NT2/D1 (cell line): ENCODE measurements at regions not wholly inside any gene's neighbourhood (a gene's known extent, or its start where the extent isn't known, plus 50 kb on each side); places are given as distances from the start of the nearest gene placed in this dataset.

Experiments
- DNase-seq: peaks from one replicate; pipeline ENCODE4 v3.0.0-alpha.2; 2011; ENCODE audit warnings: low read depth, low spot score
- H3K27me3 ChIP-seq: 2 replicates; pipeline ENCODE4 v1.6.0; 2011; ENCODE audit warnings: mild to moderate bottlenecking; ENCODE audit not compliant: insufficient read length, insufficient read depth
- H3K36me3 ChIP-seq: 2 replicates; pipeline ENCODE4 v1.6.1; 2011; ENCODE audit warnings: mild to moderate bottlenecking, low read length, mixed read lengths; ENCODE audit not compliant: insufficient read depth, insufficient read length
- H3K4me1 ChIP-seq: 2 replicates; pipeline ENCODE4 v1.5.1; 2011; ENCODE audit not compliant: insufficient read depth, insufficient read length
- H3K4me3 ChIP-seq: 2 replicates; pipeline ENCODE4 v1.5.1; 2011; ENCODE audit warnings: low read depth; ENCODE audit not compliant: insufficient read length
- H3K9ac ChIP-seq: 2 replicates; pipeline ENCODE4 v1.6.0; 2011; ENCODE audit warnings: low read depth; ENCODE audit not compliant: insufficient read length
- H3K9me3 ChIP-seq: 2 replicates; pipeline ENCODE4 v1.5.1; 2011; ENCODE audit warnings: mild to moderate bottlenecking, low read length; ENCODE audit not compliant: insufficient read depth
- SUZ12 ChIP-seq: IDR thresholded peaks from 2 replicates; pipeline ENCODE4 v1.6.1; 2011; ENCODE audit not compliant: insufficient read length, insufficient read depth; ENCODE audit errors: extremely low read depth
- YY1 ChIP-seq: IDR thresholded peaks from 2 replicates; pipeline ENCODE4 v1.6.1; 2011; ENCODE audit not compliant: insufficient read length, insufficient read depth
- ZNF274 ChIP-seq: IDR thresholded peaks from 2 replicates; pipeline ENCODE4 v1.6.1; 2011; ENCODE audit warnings: mild to moderate bottlenecking, low read depth, low read length

DNA sequence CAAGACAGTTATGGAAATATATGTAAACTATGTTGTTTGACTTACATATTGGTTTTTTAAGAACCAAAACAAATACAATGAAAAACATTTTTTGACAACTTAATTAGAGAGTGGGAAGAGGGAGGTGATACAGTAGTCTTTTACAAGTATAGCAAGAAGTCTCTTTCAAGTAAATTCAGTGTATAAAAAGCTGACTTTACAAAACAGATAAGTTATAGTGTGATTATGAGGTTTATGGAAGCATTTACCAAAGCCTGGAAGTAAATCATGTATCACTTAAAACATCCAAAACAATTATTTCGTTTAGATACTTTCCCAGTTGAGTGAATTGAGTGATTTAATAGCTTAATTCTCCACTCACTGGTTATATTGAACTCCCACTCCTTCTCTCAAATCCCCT lies 66.7 kb upstream of the SLC4A10 start:
- Histone ChIP-seq H3K9ac (no peak overlapping the region), H3K36me3 (no peaks in the 10 kb centered on the region), H3K27me3 (no peaks in the 10 kb centered on the region), H3K4me1 (no peaks in the 10 kb centered on the region), H3K9me3 (peaks cover 14% of the 10 kb centered on the region; the same call in 1 of the 2 replicates), H3K4me3 (no peak overlapping the region)
- no peak for DNase-seq
- TF ChIP-seq SUZ12 (no peak), ZNF274 (no peak), YY1 (no peak)

GRCh38 chr2:161564906-161565305 lies 59.3 kb upstream of the SLC4A10 start:
- Histone ChIP-seq H3K4me1 (no peaks in the 10 kb centered on the region), H3K9ac (no peak overlapping the region), H3K4me3 (no peak overlapping the region), H3K9me3 (peaks cover 24% of the 10 kb centered on the region), H3K36me3 (no peaks in the 10 kb centered on the region), H3K27me3 (no peaks in the 10 kb centered on the region)
- DNase-seq, result no peak
- TF ChIP-seq ZNF274 (no peak), YY1 (no peak), SUZ12 (no peak)

DNA sequence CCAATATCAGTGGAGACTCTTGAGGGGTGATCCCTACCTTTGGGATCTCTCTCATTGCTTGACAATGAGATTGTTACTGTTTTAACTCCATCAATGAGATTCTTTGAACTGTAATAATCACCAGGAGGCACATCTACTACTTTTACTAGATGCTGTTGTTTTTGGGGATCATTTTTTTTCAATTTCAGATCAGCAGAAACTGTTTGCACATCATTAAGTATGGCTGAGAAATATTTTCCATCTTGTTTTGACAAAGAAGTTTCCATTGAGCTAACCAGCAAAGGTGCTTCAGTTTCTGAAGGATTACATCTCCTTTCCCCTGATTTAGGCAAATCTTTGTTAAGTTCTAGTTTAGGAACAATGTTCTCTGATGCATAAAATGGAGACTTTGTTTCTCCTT lies 54.8 kb upstream of the SLC4A10 start:
- Histone ChIP-seq H3K9me3 (peaks cover 5% of the 10 kb centered on the region), H3K4me3 (no peak overlapping the region), H3K36me3 (no peaks in the 10 kb centered on the region), H3K27me3 (no peaks in the 10 kb centered on the region), H3K9ac (no peak overlapping the region), H3K4me1 (no peaks in the 10 kb centered on the region)
- DNase-seq, result no peak
- TF ChIP-seq YY1 (no peak), SUZ12 (no peak), ZNF274 (no peak)

DNA sequence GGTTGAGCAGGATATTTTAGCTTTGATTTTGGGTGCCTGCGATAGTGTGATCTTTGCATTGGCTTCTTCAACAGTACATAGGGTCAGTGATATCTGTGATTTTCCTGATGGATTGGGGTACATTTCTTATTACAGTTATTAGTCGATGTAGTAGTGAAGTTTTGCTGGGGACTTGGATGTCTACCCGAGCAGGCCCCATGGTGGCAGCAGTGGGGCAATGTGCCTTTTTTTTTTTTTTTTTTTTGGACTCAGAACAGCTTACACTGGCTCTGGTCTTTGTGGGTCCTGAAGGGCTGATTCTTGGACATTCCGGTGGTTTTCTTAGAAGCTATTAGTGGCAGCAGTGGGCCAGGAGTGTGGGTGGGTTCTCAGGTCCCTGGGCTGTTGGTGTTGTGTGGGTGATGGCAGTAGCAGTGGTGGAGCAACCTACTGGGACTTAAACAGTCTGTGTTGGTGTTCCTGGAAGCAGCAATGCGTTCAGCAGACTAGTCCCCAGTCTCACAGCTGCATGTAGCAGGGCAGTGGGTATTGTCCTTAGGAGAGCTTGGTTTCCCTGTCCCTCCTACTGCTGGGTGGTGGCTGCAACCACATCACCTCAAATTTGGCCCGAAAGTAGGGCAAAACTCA lies 53.7 kb upstream of the SLC4A10 start:
- Histone ChIP-seq H3K9ac (no peak overlapping the region), H3K36me3 (no peaks in the 10 kb centered on the region), H3K4me3 (no peak overlapping the region), H3K27me3 (no peaks in the 10 kb centered on the region), H3K4me1 (no peaks in the 10 kb centered on the region), H3K9me3 (no peaks in the 10 kb centered on the region)
- no peak for TF ChIP-seq ZNF274
- DNase-seq, result no peak

DNA sequence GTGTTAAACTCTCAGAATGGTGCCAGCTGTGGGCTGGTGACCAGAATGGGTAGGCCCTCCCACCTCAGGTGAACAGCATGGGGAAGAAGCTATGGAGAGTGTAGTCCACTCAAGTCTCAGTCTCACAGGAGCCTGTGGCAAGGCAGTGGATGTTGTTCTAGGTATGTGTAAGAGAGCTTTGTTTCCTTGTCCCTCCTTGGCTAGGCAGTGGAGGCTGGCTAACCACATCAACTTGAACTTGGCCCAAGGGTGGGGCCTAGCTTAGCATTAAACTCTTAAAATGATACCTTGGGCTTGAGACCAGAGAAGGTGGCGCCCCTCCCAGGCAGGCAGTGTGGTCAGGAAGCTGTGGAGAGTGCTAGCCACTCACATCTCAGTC lies 53.2 kb upstream of the SLC4A10 start:
- Histone ChIP-seq H3K4me1 (no peaks in the 10 kb centered on the region), H3K9me3 (no peaks in the 10 kb centered on the region), H3K4me3 (no peak overlapping the region), H3K36me3 (no peaks in the 10 kb centered on the region), H3K9ac (no peak overlapping the region), H3K27me3 (no peaks in the 10 kb centered on the region)
- TF ChIP-seq SUZ12, result no peak
- no peak for TF ChIP-seq ZNF274
- no peak for TF ChIP-seq YY1
- no peak for DNase-seq
